ENCODE measurements at regions not wholly inside any gene's neighbourhood (a gene's known extent, or its start where the extent isn't known, plus 50 kb on each side); places are given as distances from the start of the nearest gene placed in this dataset.

DNA sequence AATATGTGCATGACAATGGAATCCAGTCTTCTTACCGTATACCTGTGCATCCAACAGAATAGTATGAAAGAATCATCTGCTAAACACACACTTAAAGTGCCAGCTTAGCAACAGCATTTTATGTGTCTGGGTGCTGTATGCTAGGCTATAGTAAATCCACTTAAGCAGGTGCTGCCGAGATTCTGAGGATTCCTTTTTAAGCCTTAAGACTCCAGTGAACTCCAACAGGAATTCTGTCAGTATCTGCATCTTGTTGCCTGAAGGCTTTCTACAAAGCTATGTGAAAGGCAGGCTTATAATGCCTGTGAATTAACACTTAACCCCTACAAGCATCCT is 1076.4 kb upstream of the PABPC4L start (continued):
- TF ChIP-seq ZNF462 (CRISPR knock-in tag; IDR thresholded peaks at IDR 0.05) = no peak
- TF ChIP-seq ZNF114 (CRISPR knock-in tag; IDR thresholded peaks at IDR 0.05) = no peak
- TF ChIP-seq JUNB (IDR thresholded peaks at IDR 0.05; ENCODE audit: unreplicated experiment) = no peak
- no peak for TF ChIP-seq STAT1 (IDR thresholded peaks at IDR 0.05; ENCODE audit: unreplicated experiment)
- TF ChIP-seq NANOG (IDR thresholded peaks at IDR 0.05; ENCODE audit: borderline replicate concordance) = no peak

GRCh38 chr4:135277068-135277979 is 1075.7 kb upstream of the PABPC4L start:
- H3K9me2 ChIP-seq (ENCODE audit: insufficient read depth) = no peaks in the 10 kb centered on the region
- H4K20me1 ChIP-seq (replicated peaks; ENCODE audit: insufficient read depth) = no peaks in the 10 kb centered on the region
- no peaks in the 10 kb centered on the region for H3K36me3 ChIP-seq (ENCODE audit: insufficient read depth)
- Mint-ChIP-seq H3K36me3 (ENCODE audit: low read depth) (no peaks in the 10 kb centered on the region), H3K4me1 (peaks cover 4% of the 10 kb centered on the region; the same call in 2 of the 3 replicates), H3K27ac (no peak overlapping the region), H3K9me3 (no peaks in the 10 kb centered on the region), H3K4me3 (no peak overlapping the region), H3K27me3 (ENCODE audit: insufficient read depth, low read depth, poor library complexity) (no peaks in the 10 kb centered on the region)
- H3F3A ChIP-seq (replicated peaks; ENCODE audit: low read depth) = no peaks in the 10 kb centered on the region
- H3K79me2 ChIP-seq (replicated peaks; ENCODE audit: insufficient read depth) = no peaks in the 10 kb centered on the region
- no peak overlapping the region for H3K4me3 ChIP-seq
- ATAC-seq (no peak), DNase-seq (ENCODE audit: low spot score) (no peak)
- H3K4me2 ChIP-seq = no peak overlapping the region
- no peak overlapping the region for H3K27ac ChIP-seq (ENCODE audit: low read depth)
- no peaks in the 10 kb centered on the region for H3K4me1 ChIP-seq (ENCODE audit: insufficient read depth)
- H2AFZ ChIP-seq = no peak overlapping the region
- no peaks in the 10 kb centered on the region for H3K27me3 ChIP-seq (ENCODE audit: insufficient read depth)
- no peak for TF ChIP-seq ZNF331 (CRISPR knock-in tag; IDR thresholded peaks at IDR 0.05; ENCODE audit: low read depth)
- TF ChIP-seq, protein P1, sequence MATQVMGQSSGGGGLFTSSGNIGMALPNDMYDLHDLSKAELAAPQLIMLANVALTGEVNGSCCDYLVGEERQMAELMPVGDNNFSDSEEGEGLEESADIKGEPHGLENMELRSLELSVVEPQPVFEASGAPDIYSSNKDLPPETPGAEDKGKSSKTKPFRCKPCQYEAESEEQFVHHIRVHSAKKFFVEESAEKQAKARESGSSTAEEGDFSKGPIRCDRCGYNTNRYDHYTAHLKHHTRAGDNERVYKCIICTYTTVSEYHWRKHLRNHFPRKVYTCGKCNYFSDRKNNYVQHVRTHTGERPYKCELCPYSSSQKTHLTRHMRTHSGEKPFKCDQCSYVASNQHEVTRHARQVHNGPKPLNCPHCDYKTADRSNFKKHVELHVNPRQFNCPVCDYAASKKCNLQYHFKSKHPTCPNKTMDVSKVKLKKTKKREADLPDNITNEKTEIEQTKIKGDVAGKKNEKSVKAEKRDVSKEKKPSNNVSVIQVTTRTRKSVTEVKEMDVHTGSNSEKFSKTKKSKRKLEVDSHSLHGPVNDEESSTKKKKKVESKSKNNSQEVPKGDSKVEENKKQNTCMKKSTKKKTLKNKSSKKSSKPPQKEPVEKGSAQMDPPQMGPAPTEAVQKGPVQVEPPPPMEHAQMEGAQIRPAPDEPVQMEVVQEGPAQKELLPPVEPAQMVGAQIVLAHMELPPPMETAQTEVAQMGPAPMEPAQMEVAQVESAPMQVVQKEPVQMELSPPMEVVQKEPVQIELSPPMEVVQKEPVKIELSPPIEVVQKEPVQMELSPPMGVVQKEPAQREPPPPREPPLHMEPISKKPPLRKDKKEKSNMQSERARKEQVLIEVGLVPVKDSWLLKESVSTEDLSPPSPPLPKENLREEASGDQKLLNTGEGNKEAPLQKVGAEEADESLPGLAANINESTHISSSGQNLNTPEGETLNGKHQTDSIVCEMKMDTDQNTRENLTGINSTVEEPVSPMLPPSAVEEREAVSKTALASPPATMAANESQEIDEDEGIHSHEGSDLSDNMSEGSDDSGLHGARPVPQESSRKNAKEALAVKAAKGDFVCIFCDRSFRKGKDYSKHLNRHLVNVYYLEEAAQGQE (IDR thresholded peaks at IDR 0.05; ENCODE audit: unreplicated experiment) = no peak
